NCI-H524 (cell line): ENCODE measurements at regions not wholly inside any gene's neighbourhood (a gene's known extent, or its start where the extent isn't known, plus 50 kb on each side); places are given as distances from the start of the nearest gene placed in this dataset.
"Not testable (repeated sequence)": the region's sequence is repeated elsewhere in the genome, so short reads cannot be mapped to it uniquely, and the experiment has no call there.

Source experiments
- DNase-seq, 2 experiments: peaks; one replicate each; lab custom pipeline; 2025; lab: John Stamatoyannopoulos, UW

- no peak for DNase-seq
Observed at GRCh38 chr4:33062155-33062806, 2342.1 kb downstream of the PCDH7 start.

DNA sequence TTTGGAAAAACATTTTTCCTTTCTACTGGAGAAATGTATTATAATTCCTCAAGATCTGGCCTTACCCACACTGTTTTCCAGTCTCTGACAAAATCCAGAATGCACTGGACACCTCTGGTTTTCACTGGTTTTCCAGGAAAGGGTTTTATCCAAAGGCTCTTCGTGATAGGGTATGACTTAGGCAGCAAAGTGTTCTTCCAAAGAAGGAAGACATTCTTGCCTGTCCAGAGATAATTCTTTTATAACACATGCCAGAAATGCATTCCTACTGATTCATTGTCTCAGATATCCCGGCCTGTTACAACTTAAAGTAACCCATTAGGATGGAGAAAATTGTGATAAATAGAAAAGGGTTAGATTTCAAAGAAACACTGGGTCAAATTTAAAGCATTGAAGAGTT lies 2343.1 kb downstream of the PCDH7 start:
- no peak for DNase-seq

DNA sequence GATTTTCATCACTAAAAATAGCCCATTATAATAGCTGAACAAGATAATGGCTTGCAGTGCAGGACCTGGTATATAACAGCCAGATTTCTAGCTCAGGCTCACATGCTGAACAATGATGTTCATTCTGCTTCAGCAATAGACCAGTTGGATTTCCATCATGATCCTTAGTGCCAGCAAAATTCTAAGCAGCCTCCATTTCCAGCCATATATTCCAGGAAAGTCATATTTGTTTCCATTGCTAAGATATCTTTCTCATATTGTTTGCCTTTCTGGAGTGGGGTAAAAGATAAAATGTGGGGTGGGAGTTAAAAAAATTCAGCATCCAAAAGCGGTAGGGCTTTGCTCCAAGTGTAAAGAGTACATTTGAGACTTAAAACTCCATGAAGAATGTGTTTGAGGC lies 2344.1 kb downstream of the PCDH7 start:
- no peak for DNase-seq

DNA sequence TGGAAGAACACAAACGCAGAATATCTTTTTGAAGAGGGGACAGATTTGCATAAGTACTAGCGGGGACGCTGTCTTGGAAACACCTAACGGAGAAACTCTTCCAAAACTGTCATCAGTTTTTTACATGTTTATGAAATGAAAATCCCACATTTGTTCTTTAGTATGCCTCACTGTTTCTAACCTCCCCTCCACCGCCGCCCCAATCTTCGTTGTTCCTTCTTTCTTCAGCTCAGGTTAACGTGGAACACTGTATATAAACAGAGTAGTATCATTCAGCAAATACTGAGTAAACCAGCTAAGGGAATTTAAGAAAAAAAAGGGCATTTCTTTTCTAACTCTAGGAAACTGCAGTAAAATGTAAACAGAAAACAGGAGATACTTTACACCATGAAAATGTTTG lies 2345.6 kb downstream of the PCDH7 start:
- DNase-seq, result no peak

DNA sequence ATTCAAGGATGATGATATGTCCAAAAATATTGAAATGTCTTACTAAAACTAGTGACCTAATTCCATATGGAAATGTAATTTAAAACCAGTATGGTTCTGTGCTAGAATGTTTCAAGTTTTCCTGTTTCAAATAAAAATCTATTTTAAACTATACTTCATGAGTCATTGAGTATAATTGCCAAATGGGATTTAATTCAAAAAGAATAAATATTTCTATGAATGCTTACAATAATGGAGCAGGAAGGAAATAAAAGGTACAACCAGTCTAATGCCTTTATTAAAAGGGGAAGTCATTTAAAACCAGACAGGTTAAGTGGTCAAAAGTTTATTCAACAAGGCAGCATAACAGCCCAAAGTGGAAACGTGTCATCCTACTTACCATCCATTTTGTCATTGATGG lies 2347.1 kb downstream of the PCDH7 start:
- no peak for DNase-seq

GRCh38 chr4:33068539-33068938 lies 2348.4 kb downstream of the PCDH7 start:
- no peak for DNase-seq

DNA sequence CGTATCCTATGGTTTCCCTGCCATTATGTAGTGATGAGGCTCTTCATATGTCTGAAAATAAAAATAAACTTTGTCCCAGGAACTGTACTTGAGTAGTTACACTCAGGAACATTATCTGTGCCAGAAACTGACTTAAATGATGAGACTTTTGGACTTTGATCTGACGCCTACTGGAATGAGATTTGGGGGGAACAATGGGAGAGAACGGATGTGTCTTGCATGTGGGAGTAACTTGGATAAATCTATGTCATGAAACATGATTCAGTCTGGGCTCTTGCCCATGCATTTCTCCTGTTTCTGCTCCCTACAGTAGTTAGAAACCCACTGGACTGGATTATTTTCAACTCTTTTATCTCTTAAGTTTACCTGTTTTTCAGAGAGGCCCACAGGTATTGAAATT lies 2351.4 kb downstream of the PCDH7 start:
- no peak for DNase-seq

GRCh38 chr4:33072298-33073089 lies 2352.3 kb downstream of the PCDH7 start:
- DNase-seq, result no peak

DNA sequence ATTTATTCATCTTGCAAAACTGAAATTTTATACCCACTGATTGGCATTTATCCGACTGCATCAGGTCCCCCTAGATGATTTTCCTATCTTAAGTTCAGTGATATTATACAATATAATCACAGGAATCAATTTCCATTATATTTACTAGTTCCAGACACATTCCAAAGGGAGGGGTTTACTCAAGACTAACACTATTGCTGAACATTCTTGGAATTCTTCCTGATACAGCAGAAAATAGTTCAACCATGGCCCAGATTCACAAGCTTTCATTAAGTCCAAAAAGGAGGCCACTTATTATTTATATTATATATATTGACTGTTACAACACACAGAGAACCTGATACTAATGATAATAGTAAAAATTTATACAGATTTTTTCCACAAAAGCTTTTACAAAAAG lies 2353.6 kb downstream of the PCDH7 start:
- DNase-seq, result no peak

GRCh38 chr4:33078145-33078544 lies 2358.0 kb downstream of the PCDH7 start:
- DNase-seq, result no peak

GRCh38 chr4:33080275-33080674 lies 2360.1 kb downstream of the PCDH7 start:
- no peak for DNase-seq

- DNase-seq, result no peak
Observed at GRCh38 chr4:33085709-33086108, 2365.5 kb downstream of the PCDH7 start.

DNA sequence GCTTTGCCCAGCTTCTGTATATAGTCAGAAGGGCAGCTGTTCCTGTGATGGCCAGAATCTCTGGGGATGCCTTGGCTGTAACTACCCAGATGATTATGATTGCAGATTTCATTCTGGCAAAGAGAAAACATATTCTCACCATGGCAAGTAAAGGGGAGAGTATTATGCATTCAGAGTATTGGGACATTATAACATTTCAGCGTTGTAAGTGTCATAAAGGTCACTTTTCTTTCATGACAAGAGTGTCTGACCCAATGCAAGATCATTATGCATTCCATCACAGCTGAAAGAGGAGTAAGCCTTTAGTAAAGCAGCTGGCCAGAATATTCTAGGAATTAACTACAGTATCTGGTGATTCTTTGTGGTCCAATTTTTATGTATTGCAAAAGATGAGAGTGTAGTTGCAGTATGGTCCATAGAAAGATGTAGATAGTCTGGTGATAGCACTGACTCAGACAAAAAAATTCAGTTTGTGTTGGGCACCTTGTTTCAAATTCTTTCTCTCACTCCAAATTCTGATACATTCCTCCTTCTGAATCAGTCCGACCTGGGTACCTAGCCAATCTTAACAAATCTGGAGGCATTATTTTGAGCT lies 2366.3 kb downstream of the PCDH7 start:
- no peak for DNase-seq

DNA sequence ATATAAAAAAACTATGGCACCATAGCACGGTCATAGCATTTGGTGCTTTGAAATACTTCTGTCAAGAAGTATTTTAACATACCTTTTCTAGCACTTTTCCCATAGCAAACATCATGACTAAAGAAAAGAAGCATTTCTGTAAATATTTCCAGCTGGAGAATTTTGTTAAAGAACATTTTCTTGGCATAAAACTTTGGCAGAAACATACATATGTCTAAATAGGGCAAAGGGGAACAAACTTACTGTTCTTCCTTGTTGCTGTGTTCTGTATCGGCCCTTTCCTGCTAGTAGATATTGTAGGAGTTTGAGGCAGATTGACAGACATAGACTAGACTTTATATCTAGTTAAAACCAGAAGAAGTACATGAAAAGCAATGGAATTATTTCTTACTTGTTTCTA lies 2368.5 kb downstream of the PCDH7 start:
- DNase-seq, result no peak

GRCh38 chr4:33090910-33091309 lies 2370.7 kb downstream of the PCDH7 start:
- DNase-seq, result no peak

GRCh38 chr4:33091961-33092360 lies 2371.8 kb downstream of the PCDH7 start:
- DNase-seq, result no peak

- no peak for DNase-seq
Observed at GRCh38 chr4:33104273-33104672, 2384.1 kb downstream of the PCDH7 start.

- DNase-seq, result no peak
Observed at GRCh38 chr4:33107814-33108213, 2387.6 kb downstream of the PCDH7 start.

- DNase-seq, result no peak
Observed at GRCh38 chr4:33111117-33111516, 2390.9 kb downstream of the PCDH7 start.

GRCh38 chr4:33116871-33117270 lies 2396.7 kb downstream of the PCDH7 start:
- no peak for DNase-seq

DNA sequence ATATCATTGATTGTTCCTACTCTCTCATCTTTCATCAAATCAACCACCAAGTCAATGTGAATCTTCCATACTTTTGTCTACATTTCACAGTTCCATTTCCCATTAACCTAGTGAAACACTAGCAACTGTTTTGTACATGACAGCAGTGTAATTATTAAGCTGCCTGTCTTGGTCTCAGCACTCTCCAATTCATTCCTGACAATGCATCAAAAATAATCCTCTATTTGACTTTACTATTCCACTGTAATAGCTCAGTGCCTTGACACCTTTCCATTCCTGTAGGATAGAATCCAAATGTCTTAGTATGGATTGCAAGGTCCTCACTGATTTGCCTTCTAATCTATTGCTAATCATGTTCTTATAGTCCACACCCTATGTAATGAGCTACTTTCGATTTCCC lies 2405.8 kb downstream of the PCDH7 start:
- no peak for DNase-seq

DNA sequence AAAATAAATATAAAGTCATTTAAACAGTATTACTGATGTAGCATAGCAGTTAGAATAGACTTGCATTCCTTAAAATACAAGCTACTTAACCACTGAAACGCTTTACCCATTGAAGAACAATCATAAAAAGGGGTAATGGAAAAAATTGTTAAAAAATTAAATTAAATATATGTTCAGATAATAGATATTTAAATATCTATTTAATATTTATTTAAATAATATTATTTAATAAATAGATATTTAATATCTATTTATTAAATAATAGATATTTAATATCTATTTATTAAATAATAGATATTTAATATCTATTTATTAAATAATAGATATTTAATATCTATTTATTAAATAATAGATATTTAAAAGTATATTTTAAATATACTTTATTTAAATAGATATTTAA lies 2410.5 kb downstream of the PCDH7 start:
- DNase-seq, result not testable (repeated sequence)

DNA sequence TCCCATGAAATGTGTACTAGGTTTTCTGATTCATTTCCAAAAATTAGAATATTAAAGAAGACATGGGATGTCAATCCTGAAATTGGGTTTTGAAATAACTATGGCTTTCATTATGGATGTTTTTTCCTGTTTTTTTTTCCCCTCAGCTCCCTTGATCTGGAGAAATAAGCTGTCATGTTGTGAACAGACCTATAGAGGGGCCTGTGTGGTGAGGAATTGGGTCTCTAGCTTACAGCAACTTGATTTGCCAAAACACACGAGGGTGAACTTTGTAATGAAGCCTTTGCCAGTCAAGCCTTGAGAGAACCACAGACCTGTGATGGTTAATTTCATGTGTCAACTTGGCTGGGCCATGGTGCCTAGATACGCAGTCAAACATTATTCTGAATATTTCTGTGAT lies 2413.6 kb downstream of the PCDH7 start:
- peak in 1 of 2 experiments; percentile 8 for DNase-seq
